Large intestine (tissue), 3 donors: ENCODE measurements at regions not wholly inside any gene's neighbourhood (a gene's known extent, or its start where the extent isn't known, plus 50 kb on each side); places are given as distances from the start of the nearest gene placed in this dataset.

Experiments
- DNase-seq, 2 donors: peaks; one replicate each; pipeline versions ENCODE4 v3.0.0 to v3.0.0-alpha.2; 2013
- H3K27ac ChIP-seq: one replicate; pipeline ENCODE4 v1.5.1; 2013; ENCODE audit warnings: low read length
- H3K27me3 ChIP-seq: 2 replicates; pipeline ENCODE4 v1.6.1; 2013; ENCODE audit warnings: low read length; ENCODE audit not compliant: control insufficient read depth, insufficient read depth
- H3K36me3 ChIP-seq: 2 replicates; pipeline ENCODE4 v1.6.1; 2013; ENCODE audit warnings: low read length; ENCODE audit not compliant: control insufficient read depth, insufficient read depth
- H3K4me1 ChIP-seq: one replicate; pipeline ENCODE4 v1.6.1; 2013; ENCODE audit warnings: low read length; ENCODE audit not compliant: control insufficient read depth, insufficient read depth
- H3K4me3 ChIP-seq: one replicate; pipeline ENCODE4 v1.5.1; 2013; ENCODE audit warnings: low read length
- H3K9me3 ChIP-seq: one replicate; pipeline ENCODE4 v1.6.1; 2013; ENCODE audit warnings: mild to moderate bottlenecking, low read depth, low read length, moderate library complexity; ENCODE audit not compliant: control insufficient read depth
- WGBS: methylation state at CpG from one replicate; pipeline ENCODE4 v1.1.5; 2013; ENCODE audit warnings: low lambda C conversion rate; ENCODE audit not compliant: insufficient coverage; 5-methylcytosine and 5-hydroxymethylcytosine counted together

GRCh38 chr4:100285121-100285520 lies 94.9 kb upstream of the DDIT4L start:
- no peaks in the 10 kb centered on the region for H3K9me3 ChIP-seq
- H3K4me1 ChIP-seq, result no peaks in the 10 kb centered on the region
- H3K27me3 ChIP-seq, result no peaks in the 10 kb centered on the region
- 100% methylated on average over 1 of the region's 2 CpGs for WGBS
- H3K27ac ChIP-seq, result no peak overlapping the region
- no peak for DNase-seq
- H3K36me3 ChIP-seq, result no peaks in the 10 kb centered on the region
- no peak overlapping the region for H3K4me3 ChIP-seq

DNA sequence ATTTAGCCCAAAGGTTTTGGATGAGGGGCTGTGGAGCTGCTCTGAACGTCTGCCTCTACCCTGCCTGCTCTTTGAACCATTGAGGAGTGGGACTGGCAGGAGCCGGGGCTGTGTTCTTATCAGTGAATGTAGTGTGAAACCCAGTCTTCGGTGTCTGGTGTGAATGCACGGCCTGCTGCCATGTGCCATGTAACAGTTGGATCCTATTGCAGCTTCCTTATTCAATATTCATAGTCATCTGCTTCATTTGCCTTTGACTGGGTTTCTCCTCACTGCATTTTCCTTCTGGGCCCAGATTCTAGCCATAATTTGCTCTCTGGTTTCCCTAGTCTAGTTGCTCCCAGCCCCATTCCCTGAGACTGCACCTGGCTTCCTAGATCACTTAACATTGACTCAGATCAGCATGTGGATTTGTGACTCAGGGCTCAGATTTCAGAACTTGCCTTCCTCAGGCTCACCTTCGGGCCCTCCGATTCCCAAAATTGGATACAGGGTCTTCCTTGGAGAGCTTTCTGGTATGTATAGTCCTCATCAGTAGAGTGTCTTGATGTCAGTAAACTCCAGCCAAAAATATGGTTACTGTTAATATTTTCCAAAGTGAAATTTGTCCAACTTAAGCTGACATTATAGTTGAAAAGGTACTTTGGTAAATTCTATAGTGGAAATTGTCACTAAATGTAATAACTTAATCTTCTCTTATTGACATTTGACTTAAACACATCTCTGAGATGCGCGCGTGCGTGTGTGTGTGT lies 94.0 kb upstream of the DDIT4L start:
- Histone ChIP-seq H3K4me1 (no peaks in the 10 kb centered on the region), H3K4me3 (no peak overlapping the region), H3K27me3 (no peaks in the 10 kb centered on the region), H3K9me3 (no peaks in the 10 kb centered on the region), H3K27ac (no peak overlapping the region), H3K36me3 (no peaks in the 10 kb centered on the region)
- no peak for DNase-seq
- 90% methylated on average over 2 of the region's 10 CpGs for WGBS

DNA sequence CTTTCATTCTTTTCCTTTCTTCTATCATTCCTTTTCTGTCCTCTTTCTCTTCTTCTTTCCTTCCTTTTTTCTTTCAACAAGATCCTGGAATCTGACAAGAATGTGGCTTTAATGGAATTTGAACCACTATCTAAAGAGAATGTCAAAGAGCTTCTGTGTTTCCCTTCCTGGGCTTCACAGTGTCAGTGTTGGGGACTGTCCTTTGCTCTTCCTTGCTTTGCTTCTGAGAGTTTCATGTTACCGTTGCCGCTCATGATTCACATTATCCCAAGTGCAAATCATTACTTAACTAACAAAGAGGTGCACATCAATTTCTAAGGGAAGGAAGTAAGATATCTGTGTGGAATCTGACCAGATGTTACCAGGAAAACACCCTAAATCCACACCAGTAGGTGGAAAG lies 90.5 kb upstream of the DDIT4L start:
- Histone ChIP-seq H3K36me3 (no peaks in the 10 kb centered on the region), H3K27me3 (no peaks in the 10 kb centered on the region), H3K27ac (no peak overlapping the region), H3K4me1 (no peaks in the 10 kb centered on the region), H3K9me3 (no peaks in the 10 kb centered on the region), H3K4me3 (no peak overlapping the region)
- DNase-seq, result no peak
- no CpG with 5 or more reads among the region's 2 CpGs for WGBS

DNA sequence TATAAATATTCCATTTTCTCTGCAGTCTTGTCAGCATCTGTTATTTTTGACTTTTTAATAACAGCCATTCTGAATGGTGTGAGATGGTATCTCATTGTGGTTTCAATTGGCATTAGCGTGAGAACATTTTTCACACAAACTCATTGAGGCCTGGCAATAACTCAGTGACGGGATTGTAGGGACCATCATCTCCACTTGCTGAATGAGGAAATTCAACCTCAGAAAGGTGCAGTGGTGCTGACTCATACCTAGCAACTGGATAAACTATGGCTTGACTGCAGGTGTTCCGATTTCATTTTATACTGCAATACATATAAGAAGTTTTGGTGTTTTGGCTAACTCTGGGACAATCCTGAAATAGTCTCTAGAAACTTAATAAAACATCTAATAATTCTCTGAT lies 88.3 kb upstream of the DDIT4L start:
- H3K4me3 ChIP-seq, result no peak overlapping the region
- H3K27ac ChIP-seq, result no peak overlapping the region
- no peak for DNase-seq
- H3K27me3 ChIP-seq, result no peaks in the 10 kb centered on the region
- H3K9me3 ChIP-seq, result no peaks in the 10 kb centered on the region
- WGBS, result 80% methylated on average over 1 of the region's 3 CpGs
- H3K4me1 ChIP-seq, result no peaks in the 10 kb centered on the region
- H3K36me3 ChIP-seq, result no peaks in the 10 kb centered on the region

DNA sequence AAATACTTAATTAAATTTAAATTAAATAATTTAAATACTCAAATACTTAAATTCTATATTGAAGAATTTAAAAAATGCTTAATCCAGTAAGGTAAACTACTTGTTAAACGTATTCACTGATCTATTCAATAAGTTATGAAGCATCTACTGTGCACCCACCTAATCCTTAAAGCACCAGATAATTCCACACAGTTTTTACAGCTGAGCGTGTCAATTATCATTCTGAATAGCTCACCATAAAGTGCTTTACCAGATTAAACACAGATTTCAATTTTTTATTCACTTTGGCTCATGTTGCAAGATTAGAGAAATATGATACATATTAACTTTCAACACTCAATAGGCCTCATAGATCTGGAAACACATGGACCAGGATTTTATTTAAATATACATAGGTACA lies 79.2 kb upstream of the DDIT4L start:
- Histone ChIP-seq H3K27me3 (no peaks in the 10 kb centered on the region), H3K36me3 (no peaks in the 10 kb centered on the region), H3K4me1 (no peaks in the 10 kb centered on the region), H3K4me3 (no peak overlapping the region), H3K9me3 (no peaks in the 10 kb centered on the region), H3K27ac (no peak overlapping the region)
- DNase-seq, result no peak
- 74% methylated on average over 2 of the region's 2 CpGs for WGBS

- H3K27ac ChIP-seq, result no peak overlapping the region
- no peaks in the 10 kb centered on the region for H3K36me3 ChIP-seq
- no peak for DNase-seq
- H3K4me3 ChIP-seq, result no peak overlapping the region
- H3K27me3 ChIP-seq, result no peaks in the 10 kb centered on the region
- no peaks in the 10 kb centered on the region for H3K9me3 ChIP-seq
- 60% methylated on average over 1 of the region's 2 CpGs for WGBS
- H3K4me1 ChIP-seq, result no peaks in the 10 kb centered on the region
Measured at GRCh38 chr4:100268789-100269188, 78.5 kb upstream of the DDIT4L start.

DNA sequence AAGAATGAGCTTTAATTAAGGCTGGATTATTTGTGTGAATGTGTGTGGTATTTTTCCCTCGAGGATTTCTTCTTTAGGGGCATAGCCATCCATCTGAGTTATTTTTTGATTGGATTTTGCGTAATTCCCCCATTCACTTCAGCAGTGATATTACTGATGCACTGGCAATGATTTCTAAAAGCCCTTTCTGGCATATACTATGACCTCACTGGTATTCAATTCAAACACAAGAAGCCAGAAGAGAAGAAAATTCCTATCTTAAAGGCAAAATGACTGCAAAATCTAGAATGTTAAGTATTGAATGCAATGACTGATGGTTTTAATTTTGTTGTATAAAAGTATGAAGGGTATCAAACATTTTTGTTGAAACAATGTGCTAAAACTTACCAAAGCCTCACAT lies 71.1 kb upstream of the DDIT4L start:
- DNase-seq, result no peak
- H3K27me3 ChIP-seq, result no peaks in the 10 kb centered on the region
- no peaks in the 10 kb centered on the region for H3K36me3 ChIP-seq
- H3K27ac ChIP-seq, result no peak overlapping the region
- H3K4me1 ChIP-seq, result no peaks in the 10 kb centered on the region
- WGBS, result no CpG with 5 or more reads among the region's 2 CpGs
- no peaks in the 10 kb centered on the region for H3K9me3 ChIP-seq
- H3K4me3 ChIP-seq, result no peak overlapping the region

GRCh38 chr4:100258675-100259074 lies 68.4 kb upstream of the DDIT4L start:
- Histone ChIP-seq H3K36me3 (no peaks in the 10 kb centered on the region), H3K4me1 (no peaks in the 10 kb centered on the region), H3K9me3 (no peaks in the 10 kb centered on the region), H3K4me3 (no peak overlapping the region), H3K27me3 (no peaks in the 10 kb centered on the region), H3K27ac (no peak overlapping the region)
- WGBS, result 100% methylated on average over 2 of the region's 2 CpGs
- no peak for DNase-seq

GRCh38 chr4:100257567-100257966 lies 67.3 kb upstream of the DDIT4L start:
- no CpG with 5 or more reads among the region's 1 CpG for WGBS
- Histone ChIP-seq H3K4me3 (no peak overlapping the region), H3K4me1 (no peaks in the 10 kb centered on the region), H3K9me3 (no peaks in the 10 kb centered on the region), H3K27me3 (no peaks in the 10 kb centered on the region), H3K27ac (no peak overlapping the region), H3K36me3 (no peaks in the 10 kb centered on the region)
- DNase-seq, result no peak

GRCh38 chr4:100254237-100254636 lies 64.0 kb upstream of the DDIT4L start:
- H3K36me3 ChIP-seq, result no peaks in the 10 kb centered on the region
- no peak overlapping the region for H3K27ac ChIP-seq
- no peak overlapping the region for H3K4me3 ChIP-seq
- no peaks in the 10 kb centered on the region for H3K9me3 ChIP-seq
- no peak for DNase-seq
- no peaks in the 10 kb centered on the region for H3K27me3 ChIP-seq
- no CpG with 5 or more reads among the region's 1 CpG for WGBS
- no peaks in the 10 kb centered on the region for H3K4me1 ChIP-seq

GRCh38 chr4:100248476-100248875 lies 58.2 kb upstream of the DDIT4L start:
- no peaks in the 10 kb centered on the region for H3K9me3 ChIP-seq
- 100% methylated on average over 1 of the region's 3 CpGs for WGBS
- H3K36me3 ChIP-seq, result no peaks in the 10 kb centered on the region
- no peaks in the 10 kb centered on the region for H3K4me1 ChIP-seq
- no peak overlapping the region for H3K27ac ChIP-seq
- no peak for DNase-seq
- no peaks in the 10 kb centered on the region for H3K27me3 ChIP-seq
- H3K4me3 ChIP-seq, result no peak overlapping the region
